ENCODE measurements at regions not wholly inside any gene's neighbourhood (a gene's known extent, or its start where the extent isn't known, plus 50 kb on each side); places are given as distances from the start of the nearest gene placed in this dataset.

- TF ChIP-seq CTCF (IDR thresholded peaks at IDR 0.05; ENCODE audit: insufficient read depth, low read length, poor library complexity, severe bottlenecking) = no peak
- DNase-seq (ENCODE audit: low read depth) = no peak
- Histone ChIP-seq H3K4me3 (ENCODE audit: low read depth, low read length) (no peak overlapping the region), H3K36me3 (ENCODE audit: control insufficient read depth, insufficient read depth, low read length) (no peaks in the 10 kb centered on the region), H3K27me3 (ENCODE audit: control insufficient read depth, insufficient read depth, low read length) (no peaks in the 10 kb centered on the region)
Observed at GRCh38 chr5:125263356-125263755, 516.9 kb upstream of the ZNF608 start.

- DNase-seq (ENCODE audit: low read depth) = no peak
- no peaks in the 10 kb centered on the region for H3K27me3 ChIP-seq (ENCODE audit: control insufficient read depth, insufficient read depth, low read length)
Observed at GRCh38 chr5:125266106-125266505, 519.7 kb upstream of the ZNF608 start.

GRCh38 chr5:125267636-125268248 is 521.3 kb upstream of the ZNF608 start:
- H3K36me3 ChIP-seq (ENCODE audit: control insufficient read depth, insufficient read depth, low read length) = no peaks in the 10 kb centered on the region
- H3K4me3 ChIP-seq (ENCODE audit: low read depth, low read length) = no peak overlapping the region
- no peak for DNase-seq (ENCODE audit: low read depth)
- H3K27me3 ChIP-seq (ENCODE audit: control insufficient read depth, insufficient read depth, low read length) = no peaks in the 10 kb centered on the region
- no peak for TF ChIP-seq CTCF (IDR thresholded peaks at IDR 0.05; ENCODE audit: insufficient read depth, low read length, poor library complexity, severe bottlenecking)

More at GRCh38 chr5:125266106-125266505, 519.7 kb upstream of the ZNF608 start:
- no peaks in the 10 kb centered on the region for H3K36me3 ChIP-seq (ENCODE audit: control insufficient read depth, insufficient read depth, low read length)
- no peak for TF ChIP-seq CTCF (IDR thresholded peaks at IDR 0.05; ENCODE audit: insufficient read depth, low read length, poor library complexity, severe bottlenecking)
- H3K4me3 ChIP-seq (ENCODE audit: low read depth, low read length) = no peak overlapping the region

- no peaks in the 10 kb centered on the region for H3K36me3 ChIP-seq (ENCODE audit: control insufficient read depth, insufficient read depth, low read length)
- no peak overlapping the region for H3K4me3 ChIP-seq (ENCODE audit: low read depth, low read length)
- no peak for TF ChIP-seq CTCF (IDR thresholded peaks at IDR 0.05; ENCODE audit: insufficient read depth, low read length, poor library complexity, severe bottlenecking)
- H3K27me3 ChIP-seq (ENCODE audit: control insufficient read depth, insufficient read depth, low read length) = no peaks in the 10 kb centered on the region
- no peak for DNase-seq (ENCODE audit: low read depth)
Observed at GRCh38 chr5:125269926-125270325, 523.5 kb upstream of the ZNF608 start.

- no peaks in the 10 kb centered on the region for H3K27me3 ChIP-seq (ENCODE audit: control insufficient read depth, insufficient read depth, low read length)
- TF ChIP-seq CTCF (IDR thresholded peaks at IDR 0.05; ENCODE audit: insufficient read depth, low read length, poor library complexity, severe bottlenecking) = no peak
Observed at GRCh38 chr5:125272357-125272756, 525.9 kb upstream of the ZNF608 start.

GRCh38 chr5:125274211-125274610 is 527.8 kb upstream of the ZNF608 start:
- DNase-seq (ENCODE audit: low read depth) = no peak
- no peaks in the 10 kb centered on the region for H3K27me3 ChIP-seq (ENCODE audit: control insufficient read depth, insufficient read depth, low read length)
- no peak for TF ChIP-seq CTCF (IDR thresholded peaks at IDR 0.05; ENCODE audit: insufficient read depth, low read length, poor library complexity, severe bottlenecking)
- no peak overlapping the region for H3K4me3 ChIP-seq (ENCODE audit: low read depth, low read length)
- H3K36me3 ChIP-seq (ENCODE audit: control insufficient read depth, insufficient read depth, low read length) = no peaks in the 10 kb centered on the region

More at GRCh38 chr5:125272357-125272756, 525.9 kb upstream of the ZNF608 start:
- Histone ChIP-seq H3K36me3 (ENCODE audit: control insufficient read depth, insufficient read depth, low read length) (no peaks in the 10 kb centered on the region), H3K4me3 (ENCODE audit: low read depth, low read length) (no peak overlapping the region)
- DNase-seq (ENCODE audit: low read depth) = no peak

Measured in kidney epithelial cell (primary cell).